WTC11 (cell line): ENCODE measurements at regions not wholly inside any gene's neighbourhood (a gene's known extent, or its start where the extent isn't known, plus 50 kb on each side); places are given as distances from the start of the nearest gene placed in this dataset.

Source experiments
- ATAC-seq: fragments of 200-7000 bp; cut with Tn5 transposase; 2 replicates; pipeline ENCODE4 v1.10.0; 2021; ENCODE audit warnings: mild to moderate bottlenecking, moderate library complexity
- CTCF ChIA-PET: fragments of 300-600 bp; sonication (Branson Sonifier 250); formaldehyde crosslinking; loops from one replicate; lab custom pipeline; 2021; ENCODE audit warnings: antibody characterized with exemption; lab: Charles Lee
- POLR2A ChIA-PET: fragments of 350-600 bp; sonication (Branson Sonifier 250); formaldehyde crosslinking; loops from one replicate; lab custom pipeline; 2021; ENCODE audit warnings: antibody characterized with exemption; lab: Charles Lee
- DNase-seq: peaks from one replicate; pipeline ENCODE4 v3.0.0; 2021; ENCODE audit warnings: low spot score
- H3K27ac Mint-ChIP-seq: 2 replicates; pipeline ENCODE4 v1.8.0; 2021; ENCODE audit warnings: mixed read lengths
- H3K27me3 Mint-ChIP-seq: 2 replicates; pipeline ENCODE4 v1.8.0; 2021; ENCODE audit warnings: low read depth, mild to moderate bottlenecking, moderate library complexity, mixed read lengths
- H3K36me3 Mint-ChIP-seq: 2 replicates; pipeline ENCODE4 v1.8.0; 2021; ENCODE audit warnings: mixed read lengths
- H3K4me1 Mint-ChIP-seq: 2 replicates; pipeline ENCODE4 v1.8.0; 2022; ENCODE audit warnings: mixed read lengths
- H3K4me3 Mint-ChIP-seq: 2 replicates; pipeline ENCODE4 v1.8.0; 2021; ENCODE audit warnings: mild to moderate bottlenecking, moderate library complexity, mixed read lengths
- H3K9me3 Mint-ChIP-seq: 2 replicates; pipeline ENCODE4 v1.8.0; 2021; ENCODE audit warnings: mixed read lengths
- CREB1 ChIP-seq: sonication (generic); formaldehyde crosslinking; IDR thresholded peaks from 2 replicates; pipeline ENCODE4 v1.8.0; 2023; ENCODE audit warnings: mild to moderate bottlenecking, missing genetic modification reagents
- CREM ChIP-seq: sonication (generic); formaldehyde crosslinking; IDR thresholded peaks from 2 replicates; pipeline ENCODE4 v1.8.1; 2022; ENCODE audit warnings: mild to moderate bottlenecking, missing genetic modification reagents, moderate library complexity
- NFYB ChIP-seq: sonication (generic); formaldehyde crosslinking; conservative IDR thresholded peaks from 2 replicates; pipeline ENCODE4 v1.8.0; 2022; ENCODE audit warnings: low read depth, missing genetic modification reagents
- SMAD3 ChIP-seq: sonication (generic); formaldehyde crosslinking; IDR thresholded peaks from 2 replicates; pipeline ENCODE4 v1.8.0; 2022; ENCODE audit warnings: missing genetic modification reagents, mild to moderate bottlenecking, borderline replicate concordance
- SOX15 ChIP-seq: fragments of 250-450 bp; sonication (Bioruptor Pico); IDR thresholded peaks from 2 replicates; pipeline ENCODE4 v1.9.0; 2021; ENCODE audit warnings: mild to moderate bottlenecking
- ZNF396 ChIP-seq: fragments of 250-450 bp; sonication (Bioruptor Pico); IDR thresholded peaks from 2 replicates; pipeline ENCODE4 v1.8.0; 2021; ENCODE audit warnings: mild to moderate bottlenecking, moderate library complexity, borderline replicate concordance
- ZNF416 ChIP-seq: fragments of 250-450 bp; sonication (Bioruptor Pico); IDR thresholded peaks from 2 replicates; pipeline ENCODE4 v1.9.0; 2021; ENCODE audit warnings: mild to moderate bottlenecking, inconsistent platforms
- TF ChIP-seq, protein P1 (sequence below): sonication (generic); formaldehyde crosslinking; IDR thresholded peaks from 2 replicates; pipeline ENCODE4 v1.8.0; 2023; ENCODE audit warnings: missing genetic modification reagents, mild to moderate bottlenecking, borderline replicate concordance
- TF ChIP-seq, protein P2 (sequence below): sonication (generic); formaldehyde crosslinking; IDR thresholded peaks from 2 replicates; pipeline ENCODE4 v1.8.1; 2023; ENCODE audit warnings: mild to moderate bottlenecking, moderate library complexity, missing genetic modification reagents
- TF ChIP-seq, protein P3 (sequence below): fragments of 250-450 bp; sonication (Bioruptor Pico); IDR thresholded peaks from 2 replicates; pipeline ENCODE4 v1.9.0; 2021; ENCODE audit warnings: mild to moderate bottlenecking, borderline replicate concordance
- TF ChIP-seq, protein P4 (sequence below): sonication (generic); formaldehyde crosslinking; IDR thresholded peaks from 2 replicates; pipeline ENCODE4 v1.8.0; 2022; ENCODE audit warnings: mild to moderate bottlenecking, missing genetic modification reagents
- TF ChIP-seq, protein P5 (sequence below): fragments of 250-450 bp; sonication (Bioruptor Pico); IDR thresholded peaks from 2 replicates; pipeline ENCODE4 v1.9.0; 2021; ENCODE audit warnings: mild to moderate bottlenecking

DNA sequence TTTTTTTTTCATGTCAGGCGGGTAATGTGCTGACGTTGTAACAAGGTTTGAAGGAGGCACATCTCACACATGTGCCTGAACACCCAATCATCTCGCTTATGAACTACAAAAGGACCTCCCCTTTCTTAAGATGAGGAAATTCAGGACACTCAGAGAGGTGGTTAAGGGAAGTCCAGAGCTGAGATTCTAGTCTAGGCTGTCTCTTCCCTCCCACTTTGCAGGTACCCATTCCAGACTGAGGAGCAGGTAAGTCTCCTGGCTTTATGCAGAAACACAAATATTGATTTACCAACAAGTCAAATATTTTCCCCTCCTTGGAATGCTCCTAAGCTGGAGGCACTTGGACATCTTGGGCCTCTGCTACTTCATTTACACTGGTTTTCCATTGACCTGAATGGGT is 122.9 kb upstream of the CADM1 start:
- POLR2A ChIA-PET = no interaction called here
- Mint-ChIP-seq H3K4me3 (no peak overlapping the region), H3K27me3 (no peaks in the 10 kb centered on the region), H3K9me3 (peaks cover 2% of the 10 kb centered on the region), H3K36me3 (0 out of 2 replicates have a peak, but pooled peaks cover 1% of the 10 kb centered on the region), H3K4me1 (peaks cover 11% of the 10 kb centered on the region), H3K27ac (no peak overlapping the region)
- ATAC-seq = no peak
- CTCF ChIA-PET = no interaction called here
- TF ChIP-seq, protein P1, sequence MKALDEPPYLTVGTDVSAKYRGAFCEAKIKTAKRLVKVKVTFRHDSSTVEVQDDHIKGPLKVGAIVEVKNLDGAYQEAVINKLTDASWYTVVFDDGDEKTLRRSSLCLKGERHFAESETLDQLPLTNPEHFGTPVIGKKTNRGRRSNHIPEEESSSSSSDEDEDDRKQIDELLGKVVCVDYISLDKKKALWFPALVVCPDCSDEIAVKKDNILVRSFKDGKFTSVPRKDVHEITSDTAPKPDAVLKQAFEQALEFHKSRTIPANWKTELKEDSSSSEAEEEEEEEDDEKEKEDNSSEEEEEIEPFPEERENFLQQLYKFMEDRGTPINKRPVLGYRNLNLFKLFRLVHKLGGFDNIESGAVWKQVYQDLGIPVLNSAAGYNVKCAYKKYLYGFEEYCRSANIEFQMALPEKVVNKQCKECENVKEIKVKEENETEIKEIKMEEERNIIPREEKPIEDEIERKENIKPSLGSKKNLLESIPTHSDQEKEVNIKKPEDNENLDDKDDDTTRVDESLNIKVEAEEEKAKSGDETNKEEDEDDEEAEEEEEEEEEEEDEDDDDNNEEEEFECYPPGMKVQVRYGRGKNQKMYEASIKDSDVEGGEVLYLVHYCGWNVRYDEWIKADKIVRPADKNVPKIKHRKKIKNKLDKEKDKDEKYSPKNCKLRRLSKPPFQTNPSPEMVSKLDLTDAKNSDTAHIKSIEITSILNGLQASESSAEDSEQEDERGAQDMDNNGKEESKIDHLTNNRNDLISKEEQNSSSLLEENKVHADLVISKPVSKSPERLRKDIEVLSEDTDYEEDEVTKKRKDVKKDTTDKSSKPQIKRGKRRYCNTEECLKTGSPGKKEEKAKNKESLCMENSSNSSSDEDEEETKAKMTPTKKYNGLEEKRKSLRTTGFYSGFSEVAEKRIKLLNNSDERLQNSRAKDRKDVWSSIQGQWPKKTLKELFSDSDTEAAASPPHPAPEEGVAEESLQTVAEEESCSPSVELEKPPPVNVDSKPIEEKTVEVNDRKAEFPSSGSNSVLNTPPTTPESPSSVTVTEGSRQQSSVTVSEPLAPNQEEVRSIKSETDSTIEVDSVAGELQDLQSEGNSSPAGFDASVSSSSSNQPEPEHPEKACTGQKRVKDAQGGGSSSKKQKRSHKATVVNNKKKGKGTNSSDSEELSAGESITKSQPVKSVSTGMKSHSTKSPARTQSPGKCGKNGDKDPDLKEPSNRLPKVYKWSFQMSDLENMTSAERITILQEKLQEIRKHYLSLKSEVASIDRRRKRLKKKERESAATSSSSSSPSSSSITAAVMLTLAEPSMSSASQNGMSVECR = no peak
- TF ChIP-seq, protein P2, sequence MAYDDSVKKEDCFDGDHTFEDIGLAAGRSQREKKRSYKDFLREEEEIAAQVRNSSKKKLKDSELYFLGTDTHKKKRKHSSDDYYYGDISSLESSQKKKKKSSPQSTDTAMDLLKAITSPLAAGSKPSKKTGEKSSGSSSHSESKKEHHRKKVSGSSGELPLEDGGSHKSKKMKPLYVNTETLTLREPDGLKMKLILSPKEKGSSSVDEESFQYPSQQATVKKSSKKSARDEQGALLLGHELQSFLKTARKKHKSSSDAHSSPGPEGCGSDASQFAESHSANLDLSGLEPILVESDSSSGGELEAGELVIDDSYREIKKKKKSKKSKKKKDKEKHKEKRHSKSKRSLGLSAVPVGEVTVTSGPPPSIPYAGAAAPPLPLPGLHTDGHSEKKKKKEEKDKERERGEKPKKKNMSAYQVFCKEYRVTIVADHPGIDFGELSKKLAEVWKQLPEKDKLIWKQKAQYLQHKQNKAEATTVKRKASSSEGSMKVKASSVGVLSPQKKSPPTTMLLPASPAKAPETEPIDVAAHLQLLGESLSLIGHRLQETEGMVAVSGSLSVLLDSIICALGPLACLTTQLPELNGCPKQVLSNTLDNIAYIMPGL (CRISPR knock-in tag) = no peak
- TF ChIP-seq CREM (CRISPR knock-in tag) (no peak), ZNF396 (no peak), SMAD3 (CRISPR knock-in tag) (no peak), NFYB (no peak), ZNF416 (CRISPR knock-in tag) (no peak), CREB1 (CRISPR knock-in tag) (no peak)
- TF ChIP-seq, protein P3, sequence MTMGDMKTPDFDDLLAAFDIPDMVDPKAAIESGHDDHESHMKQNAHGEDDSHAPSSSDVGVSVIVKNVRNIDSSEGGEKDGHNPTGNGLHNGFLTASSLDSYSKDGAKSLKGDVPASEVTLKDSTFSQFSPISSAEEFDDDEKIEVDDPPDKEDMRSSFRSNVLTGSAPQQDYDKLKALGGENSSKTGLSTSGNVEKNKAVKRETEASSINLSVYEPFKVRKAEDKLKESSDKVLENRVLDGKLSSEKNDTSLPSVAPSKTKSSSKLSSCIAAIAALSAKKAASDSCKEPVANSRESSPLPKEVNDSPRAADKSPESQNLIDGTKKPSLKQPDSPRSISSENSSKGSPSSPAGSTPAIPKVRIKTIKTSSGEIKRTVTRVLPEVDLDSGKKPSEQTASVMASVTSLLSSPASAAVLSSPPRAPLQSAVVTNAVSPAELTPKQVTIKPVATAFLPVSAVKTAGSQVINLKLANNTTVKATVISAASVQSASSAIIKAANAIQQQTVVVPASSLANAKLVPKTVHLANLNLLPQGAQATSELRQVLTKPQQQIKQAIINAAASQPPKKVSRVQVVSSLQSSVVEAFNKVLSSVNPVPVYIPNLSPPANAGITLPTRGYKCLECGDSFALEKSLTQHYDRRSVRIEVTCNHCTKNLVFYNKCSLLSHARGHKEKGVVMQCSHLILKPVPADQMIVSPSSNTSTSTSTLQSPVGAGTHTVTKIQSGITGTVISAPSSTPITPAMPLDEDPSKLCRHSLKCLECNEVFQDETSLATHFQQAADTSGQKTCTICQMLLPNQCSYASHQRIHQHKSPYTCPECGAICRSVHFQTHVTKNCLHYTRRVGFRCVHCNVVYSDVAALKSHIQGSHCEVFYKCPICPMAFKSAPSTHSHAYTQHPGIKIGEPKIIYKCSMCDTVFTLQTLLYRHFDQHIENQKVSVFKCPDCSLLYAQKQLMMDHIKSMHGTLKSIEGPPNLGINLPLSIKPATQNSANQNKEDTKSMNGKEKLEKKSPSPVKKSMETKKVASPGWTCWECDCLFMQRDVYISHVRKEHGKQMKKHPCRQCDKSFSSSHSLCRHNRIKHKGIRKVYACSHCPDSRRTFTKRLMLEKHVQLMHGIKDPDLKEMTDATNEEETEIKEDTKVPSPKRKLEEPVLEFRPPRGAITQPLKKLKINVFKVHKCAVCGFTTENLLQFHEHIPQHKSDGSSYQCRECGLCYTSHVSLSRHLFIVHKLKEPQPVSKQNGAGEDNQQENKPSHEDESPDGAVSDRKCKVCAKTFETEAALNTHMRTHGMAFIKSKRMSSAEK = no peak
- TF ChIP-seq, protein P4, sequence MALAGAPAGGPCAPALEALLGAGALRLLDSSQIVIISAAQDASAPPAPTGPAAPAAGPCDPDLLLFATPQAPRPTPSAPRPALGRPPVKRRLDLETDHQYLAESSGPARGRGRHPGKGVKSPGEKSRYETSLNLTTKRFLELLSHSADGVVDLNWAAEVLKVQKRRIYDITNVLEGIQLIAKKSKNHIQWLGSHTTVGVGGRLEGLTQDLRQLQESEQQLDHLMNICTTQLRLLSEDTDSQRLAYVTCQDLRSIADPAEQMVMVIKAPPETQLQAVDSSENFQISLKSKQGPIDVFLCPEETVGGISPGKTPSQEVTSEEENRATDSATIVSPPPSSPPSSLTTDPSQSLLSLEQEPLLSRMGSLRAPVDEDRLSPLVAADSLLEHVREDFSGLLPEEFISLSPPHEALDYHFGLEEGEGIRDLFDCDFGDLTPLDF (CRISPR knock-in tag) = no peak
- TF ChIP-seq, protein P5, sequence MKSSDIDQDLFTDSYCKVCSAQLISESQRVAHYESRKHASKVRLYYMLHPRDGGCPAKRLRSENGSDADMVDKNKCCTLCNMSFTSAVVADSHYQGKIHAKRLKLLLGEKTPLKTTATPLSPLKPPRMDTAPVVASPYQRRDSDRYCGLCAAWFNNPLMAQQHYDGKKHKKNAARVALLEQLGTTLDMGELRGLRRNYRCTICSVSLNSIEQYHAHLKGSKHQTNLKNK (CRISPR knock-in tag) = no peak
- no peak for DNase-seq

DNA sequence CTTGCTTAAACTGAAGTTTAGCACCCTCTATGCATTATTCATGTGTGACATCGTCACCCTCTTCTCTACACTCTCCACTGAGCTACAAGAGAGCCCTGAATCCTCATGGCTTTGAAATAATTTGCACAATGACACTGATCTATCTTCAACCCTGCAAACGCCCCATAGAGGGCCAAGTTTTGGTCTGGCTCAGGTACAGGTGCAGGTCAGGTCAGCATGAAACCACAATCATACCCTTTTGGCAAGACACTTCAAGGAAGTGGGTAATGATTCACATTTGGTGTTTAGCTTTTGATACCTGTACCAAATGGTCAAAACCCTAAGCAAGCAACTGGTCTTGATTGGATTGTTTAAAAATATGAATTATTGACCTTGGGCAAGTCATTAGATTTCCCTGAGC is 122.2 kb upstream of the CADM1 start:
- no peak overlapping the region for H3K4me3 Mint-ChIP-seq
- ATAC-seq = no peak
- H3K27ac Mint-ChIP-seq = no peak overlapping the region
- H3K4me1 Mint-ChIP-seq = peaks cover 11% of the 10 kb centered on the region
- ChIA-PET CTCF (no interaction called here), POLR2A (no interaction called here)
- H3K27me3 Mint-ChIP-seq = no peaks in the 10 kb centered on the region
- DNase-seq = no peak
- no peaks in the 10 kb centered on the region for H3K36me3 Mint-ChIP-seq
- H3K9me3 Mint-ChIP-seq = no peaks in the 10 kb centered on the region
- TF ChIP-seq SOX15 (CRISPR knock-in tag) = no peak
